ENCODE measurements at regions not wholly inside any gene's neighbourhood (a gene's known extent, or its start where the extent isn't known, plus 50 kb on each side); places are given as distances from the start of the nearest gene placed in this dataset.
A peak's percentile ranks its signal among the peaks of the same experiment; 100 is the strongest.
"Not testable (repeated sequence)": the region's sequence is repeated elsewhere in the genome, so short reads cannot be mapped to it uniquely, and the experiment has no call there.

GRCh38 chrX:115972717-115973116 lies 197.8 kb upstream of the AGTR2 start:
- no peak for DNase-seq

- no peak for DNase-seq
These were observed 192.5 kb upstream of the AGTR2 start for GRCh38 chrX:115978068-115978467.

- not testable (repeated sequence) for DNase-seq
These were observed 187.4 kb upstream of the AGTR2 start for GRCh38 chrX:115983148-115983547.

GRCh38 chrX:115987464-115987863 lies 183.1 kb upstream of the AGTR2 start:
- not testable (repeated sequence) for DNase-seq

- peak; percentile 9 for DNase-seq
These were observed 181.7 kb upstream of the AGTR2 start for GRCh38 chrX:115988825-115989224.

GRCh38 chrX:115989686-115990085 lies 180.9 kb upstream of the AGTR2 start:
- DNase-seq = no peak

- DNase-seq = no peak
These were observed 161.2 kb upstream of the AGTR2 start for GRCh38 chrX:116009346-116009745.

- DNase-seq = peak; percentile 54
These were observed 160.5 kb upstream of the AGTR2 start for GRCh38 chrX:116009861-116010710.

GRCh38 chrX:116010939-116011338 lies 159.6 kb upstream of the AGTR2 start:
- DNase-seq = no peak

GRCh38 chrX:116031331-116031730 lies 139.2 kb upstream of the AGTR2 start:
- DNase-seq = no peak
